Effector memory CD4-positive, alpha-beta T cell (primary cell): ENCODE measurements at regions not wholly inside any gene's neighbourhood (a gene's known extent, or its start where the extent isn't known, plus 50 kb on each side); places are given as distances from the start of the nearest gene placed in this dataset.
A peak's percentile ranks its signal among the peaks of the same experiment; 100 is the strongest.

Experiments
- DNase-seq, 3 donors: peaks; one replicate each; pipeline ENCODE4 v3.0.0-alpha.2; 2020
- H3K27ac ChIP-seq: 2 replicates; pipeline ENCODE4 v1.7.0; 2013; ENCODE audit warnings: mild to moderate bottlenecking, low read length, moderate library complexity; ENCODE audit not compliant: insufficient read depth, poor library complexity, severe bottlenecking
- H3K27me3 ChIP-seq: replicated peaks from 2 replicates; pipeline ENCODE4 v1.7.0; 2013; ENCODE audit warnings: mild to moderate bottlenecking, low read length; ENCODE audit not compliant: insufficient read depth, control insufficient read depth, poor library complexity, severe bottlenecking
- H3K36me3 ChIP-seq: 2 replicates; pipeline ENCODE4 v1.7.0; 2013; ENCODE audit warnings: mild to moderate bottlenecking, low read length, moderate library complexity; ENCODE audit not compliant: control insufficient read depth, insufficient read depth
- H3K4me1 ChIP-seq: 2 replicates; pipeline ENCODE4 v1.7.0; 2013; ENCODE audit warnings: low read length, mild to moderate bottlenecking; ENCODE audit not compliant: control insufficient read depth, insufficient read depth, poor library complexity, severe bottlenecking
- H3K4me3 ChIP-seq: 2 replicates; pipeline ENCODE4 v1.7.0; 2013; ENCODE audit warnings: low read length, low read depth, mild to moderate bottlenecking; ENCODE audit not compliant: insufficient read depth, poor library complexity, severe bottlenecking
- H3K9me3 ChIP-seq: 2 replicates; pipeline ENCODE4 v1.7.0; 2013; ENCODE audit warnings: mild to moderate bottlenecking, low read length, moderate library complexity; ENCODE audit not compliant: control insufficient read depth

DNA sequence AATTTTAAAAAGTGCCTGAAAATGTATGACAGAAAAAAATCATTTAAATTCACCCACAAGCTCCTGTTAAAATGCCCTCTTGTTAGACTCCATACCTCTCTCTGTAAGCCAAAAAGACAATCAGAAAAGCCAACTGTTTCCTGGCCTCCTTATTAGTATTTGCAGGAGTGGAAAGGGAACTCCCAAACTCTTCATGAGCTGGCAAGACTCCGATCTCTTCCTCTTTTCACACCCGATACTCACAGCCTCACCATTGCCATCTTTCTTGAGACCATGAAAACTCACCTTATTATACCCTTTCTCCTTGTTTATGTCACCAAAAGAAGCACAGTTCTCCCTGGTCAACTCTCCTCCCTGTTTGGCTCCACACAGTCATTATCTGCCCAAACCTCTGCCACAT, 197.8 kb downstream of the DMAC1 start:
- Histone ChIP-seq H3K9me3 (no peaks in the 10 kb centered on the region), H3K27ac (no peak overlapping the region), H3K27me3 (no peaks in the 10 kb centered on the region), H3K4me1 (no peaks in the 10 kb centered on the region), H3K4me3 (no peak overlapping the region), H3K36me3 (no peaks in the 10 kb centered on the region)
- DNase-seq = no peak

DNA sequence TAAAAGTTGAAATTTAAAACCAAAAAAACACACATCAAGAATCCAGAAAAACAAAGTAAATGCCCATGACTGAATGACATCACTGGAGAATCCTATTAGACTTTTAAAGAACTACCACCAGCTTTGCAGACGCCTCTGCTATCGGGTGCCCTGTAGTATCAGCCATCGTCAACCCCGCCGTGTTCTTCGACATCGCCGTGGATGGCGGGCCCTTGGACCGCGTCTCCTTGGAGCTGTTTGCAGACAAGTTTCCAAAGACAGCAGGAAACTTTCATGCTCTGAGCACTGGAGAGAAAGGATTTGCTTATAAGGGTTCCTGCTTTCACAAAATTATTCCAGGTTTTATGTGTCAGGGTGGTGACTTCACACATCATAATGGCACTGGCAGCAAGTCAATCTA, 201.9 kb downstream of the DMAC1 start:
- H3K4me1 ChIP-seq = no peaks in the 10 kb centered on the region
- no peak for DNase-seq
- H3K27me3 ChIP-seq = no peaks in the 10 kb centered on the region
- H3K4me3 ChIP-seq = no peak overlapping the region
- H3K36me3 ChIP-seq = no peaks in the 10 kb centered on the region
- no peak overlapping the region for H3K27ac ChIP-seq
- no peaks in the 10 kb centered on the region for H3K9me3 ChIP-seq

DNA sequence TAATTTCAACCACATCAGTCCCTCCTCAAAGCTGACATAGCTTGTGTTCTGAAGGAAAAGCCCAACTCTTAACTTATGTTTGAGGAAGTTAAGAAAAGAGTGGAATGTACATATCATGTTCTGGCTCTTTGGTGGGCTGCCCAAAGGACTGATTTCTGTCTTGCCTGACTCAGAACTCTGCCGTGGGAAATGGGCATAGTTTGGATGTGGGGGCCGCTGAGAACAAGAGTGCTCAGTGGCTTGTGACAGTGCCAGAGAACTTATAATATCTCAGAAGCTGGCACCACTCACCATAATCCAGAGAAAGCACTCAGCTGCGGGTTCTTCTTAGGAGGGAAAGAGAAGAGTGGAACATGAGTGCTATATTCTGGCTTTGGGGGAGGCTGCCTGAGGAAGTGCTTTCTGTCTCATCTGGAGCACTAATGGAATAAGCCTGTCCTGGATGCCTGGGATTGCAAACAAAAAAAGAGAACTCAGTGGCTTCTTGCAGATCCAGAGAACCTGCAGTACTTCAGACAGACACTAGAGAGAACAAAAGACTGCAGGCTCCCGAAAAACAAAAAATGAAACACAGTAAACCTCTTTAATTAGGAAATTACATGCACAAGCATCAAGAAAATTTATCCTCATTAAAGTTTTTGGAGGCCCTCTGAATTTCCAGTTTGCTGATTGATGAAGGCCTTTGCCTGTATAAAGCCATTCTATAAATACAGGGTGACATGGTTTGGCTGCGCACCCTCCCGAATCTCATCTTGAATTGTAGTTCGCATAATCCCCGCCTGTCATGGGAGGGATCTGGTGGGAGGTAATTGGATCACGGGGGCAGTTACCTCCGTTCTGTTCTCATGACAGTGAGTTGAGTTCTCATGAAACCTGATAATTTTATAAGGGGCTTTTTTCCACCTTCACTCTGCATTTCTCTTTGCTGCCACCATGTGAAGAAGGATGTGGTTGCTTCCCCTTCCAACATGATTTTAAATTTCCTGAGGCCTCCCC, 207.0 kb downstream of the DMAC1 start:
- no peak overlapping the region for H3K27ac ChIP-seq
- H3K4me1 ChIP-seq = no peaks in the 10 kb centered on the region
- H3K36me3 ChIP-seq = no peaks in the 10 kb centered on the region
- H3K4me3 ChIP-seq = no peak overlapping the region
- DNase-seq = no peak
- no peaks in the 10 kb centered on the region for H3K9me3 ChIP-seq
- H3K27me3 ChIP-seq = no peaks in the 10 kb centered on the region

DNA sequence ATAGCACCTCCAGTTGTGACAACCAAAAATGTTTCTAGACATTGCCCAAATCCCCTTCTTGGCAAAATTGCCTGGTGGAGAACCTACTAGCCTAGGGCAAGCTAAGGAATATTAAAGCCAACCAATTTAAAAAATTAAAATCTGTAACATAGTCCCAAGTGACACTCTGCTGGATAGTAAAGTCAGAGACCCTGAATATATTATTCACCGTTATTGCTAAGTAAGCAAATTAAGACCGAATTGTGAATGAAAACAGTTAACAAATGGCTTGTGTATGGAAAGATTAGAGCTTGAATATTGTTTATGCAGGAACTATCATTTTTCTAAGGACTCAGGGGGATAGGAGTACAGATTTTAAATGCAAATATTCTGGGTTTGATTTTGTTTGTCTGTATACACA, 208.1 kb downstream of the DMAC1 start:
- Histone ChIP-seq H3K27me3 (no peaks in the 10 kb centered on the region), H3K36me3 (no peaks in the 10 kb centered on the region), H3K9me3 (no peaks in the 10 kb centered on the region), H3K4me3 (no peak overlapping the region), H3K4me1 (no peaks in the 10 kb centered on the region), H3K27ac (no peak overlapping the region)
- DNase-seq = no peak

DNA sequence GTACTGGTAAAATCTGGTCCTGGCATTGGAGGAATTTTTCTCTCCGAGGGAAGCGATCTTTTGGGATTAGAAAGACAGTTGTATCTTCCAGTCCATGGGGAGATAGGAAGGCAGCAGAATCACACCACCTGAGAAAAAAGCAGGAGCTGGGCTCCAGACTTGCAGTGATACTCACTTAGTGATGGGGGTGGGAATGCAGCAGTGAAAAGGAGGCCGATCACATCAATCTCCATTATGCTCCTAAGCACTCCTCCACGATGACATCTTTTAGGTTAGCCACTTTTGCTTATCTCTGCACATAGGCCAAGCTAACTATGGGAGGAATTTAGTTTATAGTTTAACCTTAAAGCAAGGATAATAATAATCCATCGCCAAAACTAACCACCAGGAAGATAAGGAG, 219.0 kb downstream of the DMAC1 start:
- Histone ChIP-seq H3K27me3 (no peaks in the 10 kb centered on the region), H3K9me3 (no peaks in the 10 kb centered on the region), H3K4me3 (no peak overlapping the region), H3K27ac (no peak overlapping the region), H3K36me3 (no peaks in the 10 kb centered on the region), H3K4me1 (no peaks in the 10 kb centered on the region)
- no peak for DNase-seq

DNA sequence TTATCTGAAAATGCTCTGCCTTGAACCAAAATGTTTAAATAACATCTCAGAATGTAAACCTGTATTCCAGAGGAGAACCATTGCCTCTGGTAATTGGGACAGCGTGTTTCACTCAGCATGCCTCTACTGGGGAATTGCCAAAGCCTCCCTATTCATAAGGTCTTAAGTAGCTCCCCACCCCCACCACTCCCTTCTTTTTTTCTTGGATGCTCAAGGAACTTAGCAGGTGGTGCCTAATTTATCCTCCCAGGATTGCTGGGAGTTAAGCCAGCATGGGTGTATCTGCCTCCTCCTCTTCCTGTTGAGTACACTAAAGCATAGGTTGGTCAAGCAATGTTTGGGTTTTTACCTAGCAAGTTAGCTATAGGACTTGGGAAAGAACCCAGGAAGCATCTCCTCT, 220.2 kb downstream of the DMAC1 start:
- Histone ChIP-seq H3K9me3 (no peaks in the 10 kb centered on the region), H3K4me1 (no peaks in the 10 kb centered on the region), H3K27ac (no peak overlapping the region), H3K4me3 (no peak overlapping the region), H3K36me3 (no peaks in the 10 kb centered on the region), H3K27me3 (no peaks in the 10 kb centered on the region)
- DNase-seq = no peak

DNA sequence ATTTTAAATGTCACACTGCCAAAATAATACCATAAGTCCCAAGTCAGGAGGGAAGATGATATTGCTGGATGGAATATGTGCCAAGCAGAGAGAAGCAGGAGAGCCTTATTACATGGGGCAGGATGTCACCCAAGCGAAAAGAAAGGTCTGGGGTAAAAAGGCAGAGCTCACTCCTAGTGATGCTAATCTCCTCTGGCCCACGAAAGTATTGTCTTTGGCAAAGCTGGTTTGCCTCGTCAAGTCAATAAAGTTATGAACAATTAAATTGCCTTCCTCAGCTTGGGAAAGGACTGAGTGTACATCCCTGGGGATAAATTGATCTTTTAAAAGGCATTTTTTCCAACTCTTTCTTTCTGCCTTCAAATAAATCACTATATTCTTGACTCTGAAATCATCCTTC, 220.6 kb downstream of the DMAC1 start:
- DNase-seq = no peak
- H3K36me3 ChIP-seq = no peaks in the 10 kb centered on the region
- H3K27ac ChIP-seq = no peak overlapping the region
- H3K4me3 ChIP-seq = no peak overlapping the region
- no peaks in the 10 kb centered on the region for H3K27me3 ChIP-seq
- no peaks in the 10 kb centered on the region for H3K4me1 ChIP-seq
- no peaks in the 10 kb centered on the region for H3K9me3 ChIP-seq

DNA sequence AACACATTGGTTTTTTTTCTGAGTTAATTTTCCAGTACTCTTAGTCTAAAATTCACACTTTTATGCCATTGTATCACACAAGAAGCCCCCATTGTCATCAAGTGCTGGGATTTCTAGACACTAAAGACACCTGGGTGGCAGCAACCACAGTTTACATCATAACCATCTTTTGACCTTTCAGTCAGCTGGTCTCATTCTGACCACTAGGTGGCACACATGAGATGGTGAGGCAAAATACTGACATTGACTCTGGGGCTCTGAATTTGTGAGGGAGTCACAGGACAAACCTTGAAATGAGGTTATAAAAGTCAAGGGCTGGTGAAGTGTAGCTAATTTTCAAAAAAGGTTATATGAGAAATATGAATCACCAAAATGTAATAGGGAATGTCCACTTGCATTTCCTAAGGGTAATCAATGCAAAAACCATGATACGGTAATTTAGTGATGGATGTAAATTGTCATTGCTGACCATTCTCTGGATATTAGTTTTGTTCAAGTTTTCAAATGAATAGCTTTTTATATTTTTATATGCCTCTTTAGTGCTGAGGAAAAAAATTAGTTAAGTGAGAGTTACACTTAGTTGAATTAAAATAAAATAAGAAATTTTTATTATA, 229.4 kb downstream of the DMAC1 start:
- no peaks in the 10 kb centered on the region for H3K27me3 ChIP-seq
- DNase-seq = peak; percentile 7 to 39 (median 9)
- H3K9me3 ChIP-seq = no peaks in the 10 kb centered on the region
- H3K36me3 ChIP-seq = no peaks in the 10 kb centered on the region
- no peaks in the 10 kb centered on the region for H3K4me1 ChIP-seq
- no peak overlapping the region for H3K27ac ChIP-seq
- H3K4me3 ChIP-seq = no peak overlapping the region

DNA sequence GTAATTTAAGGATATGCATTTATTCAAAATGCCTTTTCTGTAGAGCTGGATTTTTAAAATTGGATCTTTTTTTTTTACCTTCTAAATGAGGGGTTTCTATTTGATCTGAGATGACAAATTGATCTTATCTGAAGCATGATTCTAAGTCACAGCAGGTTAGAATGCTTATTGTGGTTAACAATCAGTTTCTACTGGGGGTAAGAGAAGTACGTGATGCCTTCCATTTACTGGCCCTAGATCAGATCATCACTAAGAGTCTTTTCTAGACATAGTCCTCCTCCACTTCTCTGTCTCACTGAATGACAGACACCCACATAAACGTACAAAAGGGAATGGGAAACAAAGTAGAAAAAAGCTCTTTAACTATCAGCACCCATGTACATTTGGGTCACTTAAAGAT, 231.9 kb downstream of the DMAC1 start:
- Histone ChIP-seq H3K9me3 (no peaks in the 10 kb centered on the region), H3K36me3 (no peaks in the 10 kb centered on the region), H3K4me1 (no peaks in the 10 kb centered on the region), H3K4me3 (no peak overlapping the region), H3K27me3 (no peaks in the 10 kb centered on the region), H3K27ac (no peak overlapping the region)
- DNase-seq = no peak

DNA sequence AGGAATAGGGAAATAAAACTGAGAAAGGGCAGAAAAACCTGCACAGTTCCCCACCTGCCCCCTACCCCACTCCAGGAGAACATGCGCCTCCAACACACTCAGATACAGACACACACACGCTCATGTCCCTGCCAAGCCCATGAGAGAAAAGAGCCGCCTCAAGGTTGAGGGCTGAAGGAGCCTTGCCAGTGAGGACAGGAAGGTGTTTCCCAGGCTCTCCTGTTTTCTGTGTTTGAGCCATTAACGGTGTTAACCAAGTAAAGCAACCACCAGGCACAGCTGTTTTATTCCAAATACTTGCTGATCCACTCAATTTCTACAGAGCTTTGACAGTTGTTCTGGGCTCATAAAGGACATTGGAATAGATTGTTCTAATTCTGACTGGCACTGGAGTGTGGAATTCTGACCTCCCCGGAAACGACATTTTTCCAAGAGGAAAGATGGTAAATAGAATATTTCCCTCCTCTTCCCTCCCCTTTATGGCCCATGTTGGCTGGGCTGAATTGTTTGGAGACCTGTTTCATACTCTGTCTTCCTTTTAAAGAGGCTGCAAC, 238.0 kb downstream of the DMAC1 start:
- no peak overlapping the region for H3K27ac ChIP-seq
- H3K4me3 ChIP-seq = no peak overlapping the region
- H3K9me3 ChIP-seq = no peaks in the 10 kb centered on the region
- H3K27me3 ChIP-seq = no peaks in the 10 kb centered on the region
- H3K4me1 ChIP-seq = no peaks in the 10 kb centered on the region
- DNase-seq = no peak
- no peaks in the 10 kb centered on the region for H3K36me3 ChIP-seq
